GM21447 (cell line): ENCODE measurements at regions not wholly inside any gene's neighbourhood (a gene's known extent, or its start where the extent isn't known, plus 50 kb on each side); places are given as distances from the start of the nearest gene placed in this dataset.

ENCODE experiments used
- ATAC-seq: cut with Tn5 transposase; IDR thresholded peaks from one replicate; pipeline ENCODE4 v1.9.1; 2021; ENCODE audit not compliant: unreplicated experiment

DNA sequence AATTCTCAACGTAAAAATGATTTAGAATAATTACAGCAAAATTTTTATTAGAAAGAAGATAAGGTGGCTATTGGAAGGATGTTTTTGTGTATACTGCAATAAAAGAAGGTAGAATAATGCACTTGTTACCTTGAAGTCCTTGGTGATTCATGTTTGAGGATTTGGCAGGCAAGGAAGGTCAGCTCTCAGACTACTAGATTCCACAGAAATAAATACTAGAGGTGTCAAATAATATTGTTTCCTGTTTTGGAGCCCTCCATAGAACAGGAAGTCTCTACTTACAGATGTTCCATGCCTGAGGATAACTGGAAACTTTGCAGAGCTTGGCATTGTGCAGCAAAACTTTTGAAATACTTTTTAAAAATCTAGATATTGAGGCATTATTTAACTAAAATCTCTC is 284.3 kb upstream of the SYT1 start:
- no peak for ATAC-seq

DNA sequence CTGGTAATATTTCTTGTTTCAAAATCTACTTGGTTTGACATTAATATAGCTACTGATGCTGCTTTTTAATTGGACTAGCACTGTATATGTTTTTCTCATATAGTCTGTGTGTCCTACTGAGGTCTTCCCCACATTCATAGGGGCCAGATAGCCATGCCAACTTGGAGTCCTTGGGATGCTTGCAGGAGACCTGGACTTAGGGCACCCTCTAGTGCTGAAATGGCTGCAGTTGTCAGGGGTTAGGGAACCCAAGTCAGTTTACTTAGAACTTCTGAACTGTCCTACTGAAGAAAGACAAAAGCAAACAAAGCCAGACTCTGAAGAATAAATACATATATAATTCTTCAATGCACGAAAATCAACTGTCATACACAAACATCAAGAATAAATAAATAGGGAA is 279.9 kb upstream of the SYT1 start:
- no peak for ATAC-seq

DNA sequence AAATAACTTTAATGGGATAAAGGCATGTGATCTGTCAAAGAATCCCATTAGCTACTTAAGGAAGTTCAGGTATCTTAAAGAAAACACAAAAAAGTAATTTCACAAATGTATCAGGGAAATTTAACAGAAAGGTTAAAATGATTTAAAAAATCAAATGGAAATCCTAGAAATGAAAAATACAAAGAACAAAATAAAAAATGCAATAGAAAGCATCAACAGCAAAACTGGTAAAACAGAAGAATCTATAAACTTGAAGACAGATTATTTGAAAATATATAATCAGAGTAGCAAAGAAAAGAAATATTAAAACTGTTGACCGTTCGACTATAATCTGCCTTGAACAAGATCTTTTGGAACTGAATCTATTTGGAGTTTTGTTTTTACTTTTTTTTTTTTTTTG is 279.4 kb upstream of the SYT1 start:
- ATAC-seq: no peak

DNA sequence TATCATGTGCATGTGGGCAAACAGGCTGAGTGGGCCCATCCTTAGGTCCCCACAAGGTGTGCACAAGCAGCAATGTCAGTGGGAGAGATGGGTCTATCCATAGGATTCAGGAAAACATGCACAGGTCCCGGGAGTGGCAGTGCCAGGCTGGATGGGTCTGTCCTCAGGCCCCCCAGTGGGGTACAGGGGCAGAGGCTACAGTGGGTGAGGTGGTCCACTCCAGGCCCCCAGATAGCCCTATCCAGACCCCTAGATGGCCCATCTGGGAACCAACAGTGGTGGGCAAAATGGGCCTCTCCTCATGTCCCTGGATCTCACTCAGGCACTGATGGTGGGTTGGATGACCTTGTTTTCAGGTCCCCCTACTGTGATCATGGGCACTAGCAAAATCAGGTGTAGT is 277.8 kb upstream of the SYT1 start:
- ATAC-seq: no peak

DNA sequence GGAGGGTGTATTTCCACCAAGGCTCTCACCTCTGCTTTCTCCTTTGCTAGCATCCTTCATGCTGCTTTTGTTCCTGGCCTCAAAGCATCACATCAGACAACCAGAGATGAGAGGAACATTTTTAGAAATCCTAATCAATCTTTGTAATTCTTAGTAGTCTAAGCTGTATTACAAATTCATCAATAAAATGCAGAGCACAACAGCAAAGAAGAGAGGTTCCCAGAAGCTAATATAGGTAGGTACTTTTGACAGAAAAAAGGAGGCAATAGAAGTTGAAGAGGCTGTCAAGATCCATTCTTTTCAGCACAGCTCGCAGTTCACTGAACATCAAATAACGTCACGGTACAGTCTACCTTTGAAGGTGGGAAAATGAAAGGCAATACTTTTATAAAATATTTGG is 265.2 kb upstream of the SYT1 start:
- ATAC-seq: no peak

DNA sequence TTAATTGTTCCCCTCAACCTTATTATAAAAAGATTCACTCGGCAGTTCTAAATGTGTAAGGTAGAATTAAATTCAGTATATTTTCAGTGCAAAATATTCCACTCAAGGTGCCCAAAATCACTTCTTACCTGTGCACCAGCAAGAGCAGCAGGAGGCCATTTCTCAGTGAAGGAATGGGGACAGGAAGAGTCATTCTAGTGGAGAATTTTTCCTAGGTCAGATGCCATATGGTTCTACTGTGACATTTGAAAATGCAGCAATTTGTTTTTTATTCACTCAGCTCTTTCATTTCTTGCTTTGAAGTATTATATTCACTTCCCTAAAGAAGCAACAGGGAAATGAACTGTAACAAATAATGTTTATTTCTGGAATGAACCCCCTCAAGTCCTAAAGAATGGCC is 264.0 kb upstream of the SYT1 start:
- no peak for ATAC-seq

DNA sequence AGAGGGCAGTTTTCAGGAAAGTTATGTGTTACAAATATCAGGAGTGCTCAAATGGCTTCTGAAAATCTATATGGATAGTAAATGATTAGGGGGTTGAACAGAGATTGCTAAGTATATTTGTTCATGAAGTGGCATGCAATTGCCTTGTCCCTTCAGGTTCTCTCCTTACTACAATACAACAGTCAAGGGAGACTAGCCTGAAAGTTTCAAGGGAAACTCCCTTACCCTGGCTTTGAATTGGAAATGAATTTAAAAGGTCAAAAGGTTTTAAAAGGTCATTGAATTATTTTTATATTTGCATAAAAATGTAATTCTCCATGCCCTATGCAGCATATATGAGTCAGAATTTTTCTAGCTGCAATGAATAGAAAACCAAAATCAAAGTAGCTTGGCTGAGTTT is 253.1 kb upstream of the SYT1 start:
- no peak for ATAC-seq

DNA sequence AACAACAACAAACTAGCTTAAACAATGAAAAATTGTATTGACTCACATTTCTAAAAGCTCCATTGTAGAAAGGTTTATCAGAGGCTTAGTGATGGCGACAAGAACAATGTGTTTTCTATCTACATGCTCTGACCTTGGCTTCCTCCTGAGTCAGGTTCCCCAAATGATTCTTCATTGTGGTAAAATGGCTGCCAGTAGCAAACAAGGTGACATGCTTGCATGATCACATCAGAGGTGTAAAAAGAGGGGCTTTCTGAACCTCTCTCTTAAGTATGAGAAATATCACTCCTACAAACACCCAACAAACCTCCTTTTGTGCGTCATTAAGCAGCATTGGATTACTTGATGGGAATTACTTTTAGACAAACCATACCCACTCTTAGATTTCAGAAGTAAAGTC is 252.4 kb upstream of the SYT1 start:
- ATAC-seq: no peak

DNA sequence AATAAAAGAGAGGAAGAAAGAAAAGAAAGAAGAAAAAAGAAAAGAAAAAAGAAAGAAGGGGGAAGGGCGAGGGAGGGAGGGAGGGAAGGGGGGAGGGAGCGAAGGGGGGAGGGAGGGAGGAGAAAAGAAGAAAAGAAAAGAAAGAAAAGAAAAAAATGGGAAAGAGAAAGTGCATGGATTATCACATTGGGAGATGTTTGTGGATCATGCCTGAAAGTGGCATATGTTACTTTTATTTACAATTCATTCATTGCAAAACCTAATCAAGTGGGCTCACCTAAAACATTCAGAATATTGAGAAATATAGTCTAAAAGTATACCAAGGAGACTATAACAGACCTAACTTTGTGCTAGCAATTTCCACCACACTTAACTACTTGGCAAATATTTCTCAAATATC is 246.9 kb upstream of the SYT1 start:
- ATAC-seq: no peak

DNA sequence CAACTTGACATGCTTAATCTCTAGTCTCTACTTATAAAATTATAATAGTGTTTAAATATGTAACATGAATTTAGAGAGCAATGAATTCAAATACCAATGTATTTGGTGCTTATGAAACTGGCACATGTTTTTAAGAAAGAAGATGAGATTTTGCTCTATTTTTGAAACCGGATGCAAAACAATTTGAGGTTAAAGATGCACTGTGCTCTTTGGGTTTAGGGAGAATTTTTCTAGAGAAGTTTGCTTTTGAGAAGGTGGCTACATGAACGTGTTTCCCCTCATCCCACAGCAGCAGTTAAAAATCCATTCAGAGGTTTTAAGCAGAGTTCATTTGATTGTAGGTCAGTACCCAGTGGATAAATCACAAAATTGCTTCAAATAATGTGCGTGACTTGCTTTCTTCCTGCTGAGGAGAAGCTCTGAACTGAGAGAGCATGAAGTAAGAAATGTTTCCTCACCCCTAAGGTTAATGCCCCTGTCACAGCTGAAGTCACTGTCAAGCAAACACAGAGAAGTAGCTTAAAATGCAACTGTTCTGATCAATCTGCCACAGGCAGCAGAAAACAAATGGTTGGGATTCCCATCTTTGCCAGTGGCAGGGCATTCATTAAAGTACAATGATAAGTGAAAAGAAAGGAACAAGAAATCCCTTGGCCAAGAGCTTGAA is 241.9 kb upstream of the SYT1 start:
- no peak for ATAC-seq

DNA sequence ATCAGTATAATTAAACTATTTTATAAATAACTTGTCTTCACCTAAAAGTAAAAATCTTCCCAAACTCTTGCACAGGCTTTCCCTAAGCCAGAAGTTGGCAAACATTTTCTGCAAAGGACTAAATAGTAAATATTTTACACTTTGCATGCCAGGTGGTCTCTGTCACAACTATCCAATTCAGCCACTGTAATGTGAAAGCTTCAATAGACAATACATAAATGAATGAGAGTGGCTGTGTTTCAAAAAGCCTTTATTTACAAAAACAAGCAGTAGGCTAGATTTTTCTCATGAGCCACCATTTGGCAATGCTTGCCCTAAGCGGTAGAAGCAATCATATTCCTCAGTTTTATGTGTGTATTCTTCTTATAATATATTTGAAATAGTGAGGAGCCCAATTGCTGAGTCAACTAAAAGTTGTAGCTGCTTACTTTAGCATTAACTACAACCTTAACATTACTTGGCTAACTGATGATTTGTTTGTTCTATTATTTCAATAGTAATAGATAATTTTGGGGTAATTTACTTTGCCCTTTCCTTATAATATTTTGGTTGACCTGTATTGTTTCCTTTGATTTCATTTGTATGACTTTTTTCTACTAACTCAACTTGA is 236.0 kb upstream of the SYT1 start:
- ATAC-seq: no peak

DNA sequence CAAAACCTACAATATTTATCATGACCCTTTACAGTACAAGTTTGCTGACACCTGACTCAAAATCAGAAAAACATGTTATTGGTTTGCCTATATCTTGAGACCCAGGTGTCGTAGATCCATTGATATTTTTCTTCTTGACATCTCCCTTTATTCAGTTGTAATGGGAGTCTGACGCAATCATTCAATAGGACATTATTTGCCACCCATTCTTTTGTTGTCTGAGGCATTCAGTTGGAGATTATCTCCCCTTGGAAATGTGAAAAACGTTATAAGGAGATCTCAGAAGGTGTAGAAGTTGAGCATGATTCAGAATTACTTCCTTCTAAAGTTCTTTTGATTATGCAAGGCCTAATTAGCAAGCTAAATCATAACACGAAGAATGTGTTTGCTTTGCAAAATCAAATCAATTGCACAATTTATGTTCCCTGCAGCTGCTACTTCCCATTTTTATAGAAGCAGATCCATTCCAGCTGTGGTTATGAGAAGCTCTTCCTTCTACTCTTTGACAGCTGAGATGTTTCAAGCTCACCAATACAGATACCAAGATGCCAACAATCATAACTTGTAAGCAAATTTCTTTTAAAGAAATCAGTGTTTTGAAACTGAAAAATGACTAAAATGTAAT is 228.2 kb upstream of the SYT1 start:
- ATAC-seq: no peak

DNA sequence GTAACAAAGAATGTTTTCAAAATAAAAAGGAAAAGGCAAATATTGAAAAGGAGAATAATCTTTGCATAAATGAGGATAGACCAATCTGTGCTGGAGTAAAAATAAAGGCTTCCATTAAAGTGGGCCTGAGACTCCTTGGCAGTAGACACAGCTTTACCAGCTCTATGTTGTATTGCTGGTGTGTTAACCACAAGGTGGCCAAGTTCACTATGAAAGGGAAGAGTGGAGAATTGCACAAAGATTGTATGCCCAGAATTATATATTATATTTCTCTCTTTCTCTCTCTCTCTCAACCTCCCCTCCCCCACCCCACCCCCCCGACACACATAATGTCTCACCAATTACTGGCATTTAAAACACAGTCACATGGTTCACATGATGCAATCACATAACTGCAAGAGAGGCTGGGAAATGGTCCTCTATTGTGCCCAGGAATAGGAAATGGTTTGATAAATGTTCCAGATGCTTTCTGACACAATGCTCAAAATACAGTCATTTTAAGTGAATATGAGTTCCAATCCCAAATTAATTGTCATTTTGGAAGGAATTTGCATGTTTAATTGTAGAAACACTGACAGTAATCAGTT is 222.6 kb upstream of the SYT1 start:
- no peak for ATAC-seq

DNA sequence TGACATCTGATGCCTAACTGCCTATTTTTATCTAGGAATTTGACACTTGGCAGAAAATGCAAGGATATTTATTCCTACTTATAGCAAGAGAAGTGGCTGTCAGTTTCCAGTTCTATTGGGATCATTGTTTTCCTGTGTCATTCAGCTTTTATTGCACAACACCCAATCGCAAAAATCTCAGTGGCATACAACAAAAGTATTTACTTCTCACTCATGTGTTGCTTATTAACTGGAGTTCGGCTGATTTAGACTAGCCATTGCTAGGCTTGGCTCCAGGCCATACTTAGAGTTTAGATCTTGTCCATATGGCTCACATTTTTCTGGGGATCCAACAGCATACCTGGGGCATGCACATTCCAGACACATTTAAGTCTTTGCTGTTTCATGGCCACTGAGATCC is 218.6 kb upstream of the SYT1 start:
- no peak for ATAC-seq

DNA sequence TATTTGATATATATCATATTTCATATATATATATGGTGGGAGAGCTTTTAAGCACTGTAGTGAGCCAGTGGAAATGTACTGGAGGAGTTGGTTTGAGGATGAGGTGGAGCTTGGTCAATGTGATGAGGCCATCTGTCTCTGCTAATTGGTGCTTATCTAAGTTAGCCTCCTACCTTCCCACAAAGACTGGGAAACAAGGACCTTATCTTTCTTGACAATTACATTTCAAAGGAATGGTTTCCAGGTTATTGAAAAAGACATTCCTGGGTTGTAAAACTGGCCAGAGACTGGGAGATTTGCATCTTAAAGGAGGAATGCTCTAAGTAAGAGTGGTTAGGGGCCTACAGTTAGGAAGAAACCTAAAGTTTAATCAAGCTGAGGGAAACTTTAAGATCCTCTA is 212.8 kb upstream of the SYT1 start:
- no peak for ATAC-seq

DNA sequence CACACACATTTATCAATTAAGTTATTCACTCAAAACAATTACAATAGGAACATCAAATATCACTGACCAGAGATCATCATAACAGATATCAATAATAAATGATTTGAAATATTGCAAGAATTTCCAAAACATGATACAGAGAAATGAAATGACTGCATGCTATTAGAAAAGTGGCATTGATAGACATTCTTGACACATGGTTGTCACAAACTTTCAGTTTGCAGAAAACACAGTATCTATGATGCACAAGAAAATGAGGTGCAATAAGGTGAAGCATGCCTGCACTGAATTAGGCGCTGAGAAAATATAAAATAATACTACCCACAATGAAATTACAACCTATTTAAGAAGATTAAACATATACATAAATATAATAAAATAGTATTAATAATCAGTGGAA is 198.0 kb upstream of the SYT1 start:
- ATAC-seq: no peak

DNA sequence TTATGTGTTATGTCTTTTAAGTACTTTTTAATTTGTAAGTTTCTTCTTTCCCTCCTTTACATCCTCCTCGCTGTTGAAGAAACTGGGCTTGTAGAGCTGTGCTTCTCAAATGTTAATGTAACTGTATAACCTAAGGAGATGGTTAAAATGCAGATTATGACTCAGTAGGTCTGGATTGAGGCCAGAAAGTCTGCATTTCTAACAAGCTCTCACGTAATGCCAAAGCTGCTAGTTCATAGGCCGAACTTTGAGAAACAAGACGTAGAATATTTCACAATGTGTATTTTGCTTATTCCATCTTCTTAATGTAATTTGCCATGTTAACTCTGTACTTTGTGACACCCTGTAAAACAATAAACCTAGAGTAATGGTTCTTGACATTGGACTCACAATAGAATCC is 193.3 kb upstream of the SYT1 start:
- ATAC-seq: no peak

DNA sequence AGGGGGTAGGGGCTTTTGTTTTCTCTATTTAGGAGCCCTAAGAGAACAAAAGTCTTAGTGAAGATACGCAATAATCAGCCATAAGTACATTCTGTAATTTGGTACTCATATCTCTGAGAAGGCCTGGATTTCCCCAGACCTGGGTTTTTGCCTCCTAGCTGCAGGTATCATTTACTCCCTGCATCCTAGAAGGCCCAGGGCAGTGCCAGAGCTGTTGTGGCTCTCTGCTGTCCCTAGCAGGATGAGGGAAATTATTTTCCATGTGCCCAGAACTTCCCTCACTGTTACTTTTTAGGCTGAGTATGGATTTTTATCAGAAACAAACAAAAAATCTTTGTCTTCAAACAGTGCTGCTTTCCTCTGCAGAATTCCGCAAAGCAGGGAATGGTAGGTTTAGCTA is 192.5 kb upstream of the SYT1 start:
- ATAC-seq: no peak

DNA sequence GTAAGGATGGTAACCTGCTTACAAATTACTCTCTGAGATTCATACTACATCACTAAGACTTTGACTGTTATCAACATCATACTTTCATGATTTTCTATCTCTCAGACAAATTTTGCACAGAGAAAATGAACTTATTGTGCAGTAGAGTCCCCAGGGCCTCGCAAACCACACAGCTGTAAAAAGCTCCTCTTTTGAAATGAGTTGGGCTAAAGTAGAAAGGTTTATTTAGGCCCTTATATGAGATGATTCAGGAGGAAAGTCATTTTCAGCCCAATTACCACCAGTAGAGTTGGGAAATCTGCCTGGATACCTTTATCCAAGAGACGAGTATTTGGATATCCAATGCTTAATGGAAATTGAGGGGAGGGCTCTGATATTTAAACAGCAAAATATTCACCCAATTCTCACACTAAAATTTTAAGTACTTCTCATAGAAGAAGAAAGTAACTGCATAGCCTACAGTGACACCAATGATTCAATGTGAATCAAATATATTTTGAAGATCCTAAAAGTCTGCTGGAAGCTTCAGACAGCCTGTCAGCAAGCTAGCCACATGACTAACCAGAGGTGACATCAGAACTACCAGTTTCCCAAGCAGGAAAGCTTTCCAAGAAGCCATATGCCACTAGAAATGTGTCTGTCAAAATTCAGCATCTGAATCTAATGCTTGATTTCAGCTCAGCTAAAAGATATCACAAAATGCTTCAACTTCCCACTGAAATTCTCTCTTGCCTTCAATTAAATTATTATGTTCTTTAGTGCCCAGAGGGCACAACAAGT is 190.1 kb upstream of the SYT1 start:
- no peak for ATAC-seq

DNA sequence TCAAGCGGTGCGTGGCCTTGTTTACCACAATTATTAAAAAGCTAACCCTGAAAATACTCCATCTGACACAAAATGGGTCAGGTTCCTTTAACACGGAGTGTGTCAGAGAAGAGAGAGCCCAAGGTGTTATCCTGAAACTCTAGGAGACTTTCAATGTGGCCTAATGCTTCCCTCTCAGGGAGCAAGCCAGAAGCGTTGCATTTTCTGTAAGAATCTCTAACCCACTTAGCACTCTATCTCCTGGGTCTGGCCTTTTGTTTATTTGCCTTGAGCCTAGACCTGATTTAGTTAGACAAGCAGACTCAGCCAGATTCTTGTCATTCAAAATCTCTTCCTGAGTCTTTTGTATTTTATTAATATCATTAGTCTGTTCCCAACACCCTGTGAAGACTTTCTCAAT is 184.0 kb upstream of the SYT1 start:
- no peak for ATAC-seq

DNA sequence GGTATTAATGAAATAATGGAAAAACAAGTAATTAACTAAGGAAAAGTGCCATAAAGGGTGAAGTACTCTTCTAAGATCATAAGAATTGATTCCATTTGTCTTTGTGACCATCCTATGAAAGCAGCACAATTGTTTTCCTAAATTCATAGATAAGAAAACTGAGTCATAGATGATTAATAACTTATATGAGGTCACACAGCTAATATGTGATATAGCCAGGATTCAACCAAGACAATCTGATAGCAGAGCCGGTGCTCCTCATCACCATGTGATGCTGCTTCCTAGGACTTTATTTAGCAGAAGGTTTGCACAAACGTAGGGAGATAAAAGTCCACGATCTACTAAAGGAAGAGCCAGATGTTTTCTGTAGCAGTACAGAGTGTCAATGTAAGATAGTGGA is 181.5 kb upstream of the SYT1 start:
- ATAC-seq: no peak

DNA sequence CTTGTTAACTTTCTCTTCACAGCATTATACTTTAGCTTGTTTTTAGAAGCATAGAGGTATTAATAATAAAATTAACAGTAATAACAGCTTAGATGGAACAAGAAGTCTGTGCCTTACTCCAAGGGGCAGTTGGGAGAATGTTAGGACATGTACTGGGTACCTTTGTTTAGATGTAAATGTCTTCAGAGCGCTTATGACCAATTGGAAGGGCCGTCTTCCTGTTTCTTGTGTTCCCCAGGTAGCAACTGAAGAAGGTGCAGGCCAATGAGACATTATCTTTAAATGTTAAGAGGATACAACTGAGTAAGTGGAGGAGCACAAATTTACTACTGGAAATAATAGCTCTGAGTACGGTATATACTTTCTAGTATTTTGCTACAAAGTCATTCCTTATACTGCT is 180.9 kb upstream of the SYT1 start:
- no peak for ATAC-seq
